PC-3 (cell line): ENCODE measurements at regions not wholly inside any gene's neighbourhood (a gene's known extent, or its start where the extent isn't known, plus 50 kb on each side); places are given as distances from the start of the nearest gene placed in this dataset.
"Not testable (repeated sequence)": the region's sequence is repeated elsewhere in the genome, so short reads cannot be mapped to it uniquely, and the experiment has no call there.

Experiments
- ATAC-seq: fragments of 200-7000 bp; cut with Tn5 transposase; 2 replicates; pipeline ENCODE4 v1.9.1; 2020; ENCODE audit warnings: mild to moderate bottlenecking, moderate library complexity
- BruUV-seq: library from RNA; stranded (reverse); fragments of 400-500 nt; replicated peaks from 2 replicates; lab custom pipeline; 2021; lab: Mats Ljungman, UMichigan
- CTCF ChIA-PET: fragments of 300-600 bp; sonication (Branson Sonifier 250); formaldehyde crosslinking; loops from one replicate; lab custom pipeline; 2022; ENCODE audit warnings: antibody characterized with exemption; lab: Charles Lee
- POLR2A ChIA-PET: fragments of 300-600 bp; sonication (Branson Sonifier 250); formaldehyde crosslinking; loops from one replicate; lab custom pipeline; 2022; ENCODE audit warnings: antibody characterized with exemption; ENCODE audit not compliant: unreplicated experiment; lab: Charles Lee
- DNase-seq: peaks from one replicate; pipeline ENCODE4 v3.0.0-alpha.2; 2015
- H2AFZ ChIP-seq: fragments of 300-600 bp; sonication (generic); 2 replicates; pipeline ENCODE4 v1.6.0; 2016; ENCODE audit warnings: antibody characterized with exemption, low read length
- H3F3A ChIP-seq: fragments of 300-600 bp; sonication (generic); one replicate; pipeline ENCODE4 v1.6.0; 2017; ENCODE audit warnings: antibody characterized with exemption, low read length, control low read depth, mild to moderate bottlenecking; ENCODE audit not compliant: unreplicated experiment
- H3K27ac ChIP-seq: fragments of 300-600 bp; sonication (generic); 2 replicates; pipeline ENCODE4 v1.5.1; 2016; ENCODE audit warnings: mild to moderate bottlenecking, low read length
- H3K27me3 ChIP-seq: fragments of 300-600 bp; sonication (generic); 2 replicates; pipeline ENCODE4 v1.6.1; 2016; ENCODE audit warnings: low read length, mixed read lengths
- H3K36me3 ChIP-seq: fragments of 300-600 bp; sonication (generic); 2 replicates; pipeline ENCODE4 v1.6.1; 2016; ENCODE audit warnings: low read depth, mixed run types, low read length, mixed read lengths
- H3K4me1 ChIP-seq: fragments of 300-600 bp; sonication (generic); 2 replicates; pipeline ENCODE4 v1.5.1; 2016; ENCODE audit warnings: low read length; ENCODE audit not compliant: insufficient read depth
- H3K4me2 ChIP-seq: fragments of 300-600 bp; sonication (generic); 2 replicates; pipeline ENCODE4 v1.6.0; 2016; ENCODE audit warnings: low read length
- H3K4me3 ChIP-seq: fragments of 300-600 bp; sonication (generic); 2 replicates; pipeline ENCODE4 v1.5.1; 2016; ENCODE audit warnings: mild to moderate bottlenecking, low read length, mixed read lengths
- H3K79me2 ChIP-seq: fragments of 300-600 bp; sonication (generic); 2 replicates; pipeline ENCODE4 v1.6.1; 2017; ENCODE audit warnings: low read length, mixed read lengths
- H3K9ac ChIP-seq: fragments of 300-600 bp; sonication (generic); 2 replicates; pipeline ENCODE4 v1.6.0; 2016; ENCODE audit warnings: mild to moderate bottlenecking, low read length
- H3K9me2 ChIP-seq: fragments of 300-600 bp; sonication (generic); replicated peaks from 2 replicates; pipeline ENCODE4 v1.6.1; 2016; ENCODE audit warnings: mixed run types, low read length, mixed read lengths
- H3K9me3 ChIP-seq: fragments of 300-600 bp; sonication (generic); 2 replicates; pipeline ENCODE4 v1.6.1; 2016; ENCODE audit warnings: low read length, mixed read lengths
- H4K20me1 ChIP-seq: fragments of 300-600 bp; sonication (generic); 2 replicates; pipeline ENCODE4 v1.6.1; 2016; ENCODE audit warnings: low read length, mixed read lengths
- intact Hi-C: fragments of 100-400 bp; cut with micrococcal nuclease; formaldehyde crosslinking; loops from 2 replicates; pipeline ENCODE4 v1.9.0; 2023

DNA sequence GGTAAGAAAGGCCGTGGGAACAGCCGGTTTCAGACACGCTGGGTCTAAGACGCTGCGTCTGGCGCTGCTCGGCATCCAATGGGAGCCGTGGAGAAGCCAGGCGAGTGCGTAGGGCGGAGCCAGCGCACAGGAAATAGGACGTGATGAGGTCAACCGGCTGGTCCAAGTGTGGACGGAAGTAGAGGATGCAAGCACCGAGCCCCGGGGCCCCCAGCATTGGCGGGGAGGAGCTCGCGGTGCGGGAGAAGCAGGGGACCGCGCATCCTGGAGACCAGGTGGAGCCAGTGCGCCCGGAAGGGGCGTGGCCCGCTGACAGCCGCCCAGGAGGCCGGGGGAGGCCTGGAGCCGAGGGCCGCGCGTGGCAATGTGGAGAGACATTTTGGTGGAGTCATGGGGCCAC lies 3976.1 kb upstream of the TPTE start:
- POLR2A ChIA-PET, H3K36me3 ChIP-seq, ATAC-seq, H3K4me1 ChIP-seq, intact Hi-C loops, DNase-seq, BruUV-seq, H3K4me2 ChIP-seq, H3K27ac ChIP-seq, H3K79me2 ChIP-seq, H4K20me1 ChIP-seq, H3K9me3 ChIP-seq, H3F3A ChIP-seq, H3K27me3 ChIP-seq, CTCF ChIA-PET, H2AFZ ChIP-seq, H3K9ac ChIP-seq, H3K4me3 ChIP-seq, H3K9me2 ChIP-seq: not testable (repeated sequence)

DNA sequence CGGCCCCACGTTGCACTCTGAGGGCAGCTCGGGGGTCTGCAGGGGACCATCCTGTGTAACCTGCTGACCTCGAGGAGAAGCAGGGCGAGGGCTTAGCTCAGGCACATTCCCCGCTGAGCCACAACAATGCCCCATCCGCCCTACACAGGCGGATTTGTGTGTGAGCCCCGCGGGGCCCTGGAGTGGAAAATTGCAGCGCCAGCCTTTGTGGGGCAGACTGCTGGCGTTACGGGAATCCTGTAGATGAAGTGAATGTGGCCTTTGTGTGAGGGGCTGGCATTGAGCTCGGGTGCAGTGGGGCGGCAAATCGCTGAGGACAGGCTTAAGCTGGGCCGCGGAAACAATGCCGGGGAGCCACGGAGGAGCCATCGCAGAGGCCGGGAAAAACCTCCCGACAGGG lies 3970.3 kb upstream of the TPTE start:
- H3K4me1 ChIP-seq, POLR2A ChIA-PET, H3K4me3 ChIP-seq, H2AFZ ChIP-seq, H3K9me3 ChIP-seq, H3F3A ChIP-seq, H3K79me2 ChIP-seq, H4K20me1 ChIP-seq, H3K9me2 ChIP-seq, H3K36me3 ChIP-seq, DNase-seq, ATAC-seq, H3K4me2 ChIP-seq, H3K27ac ChIP-seq, intact Hi-C loops, H3K27me3 ChIP-seq, H3K9ac ChIP-seq, CTCF ChIA-PET, BruUV-seq: not testable (repeated sequence)

- H3F3A ChIP-seq, H3K79me2 ChIP-seq, H3K9me2 ChIP-seq, H3K4me1 ChIP-seq, H3K4me2 ChIP-seq, H3K9me3 ChIP-seq, BruUV-seq, DNase-seq, H3K27me3 ChIP-seq, H4K20me1 ChIP-seq, H3K9ac ChIP-seq, H2AFZ ChIP-seq, intact Hi-C loops, H3K4me3 ChIP-seq, H3K36me3 ChIP-seq, H3K27ac ChIP-seq, POLR2A ChIA-PET, CTCF ChIA-PET: not testable (repeated sequence)
- ATAC-seq, result peak; percentile 68
These were observed 3967.6 kb upstream of the TPTE start for GRCh38 chr21:6553505-6554376.

DNA sequence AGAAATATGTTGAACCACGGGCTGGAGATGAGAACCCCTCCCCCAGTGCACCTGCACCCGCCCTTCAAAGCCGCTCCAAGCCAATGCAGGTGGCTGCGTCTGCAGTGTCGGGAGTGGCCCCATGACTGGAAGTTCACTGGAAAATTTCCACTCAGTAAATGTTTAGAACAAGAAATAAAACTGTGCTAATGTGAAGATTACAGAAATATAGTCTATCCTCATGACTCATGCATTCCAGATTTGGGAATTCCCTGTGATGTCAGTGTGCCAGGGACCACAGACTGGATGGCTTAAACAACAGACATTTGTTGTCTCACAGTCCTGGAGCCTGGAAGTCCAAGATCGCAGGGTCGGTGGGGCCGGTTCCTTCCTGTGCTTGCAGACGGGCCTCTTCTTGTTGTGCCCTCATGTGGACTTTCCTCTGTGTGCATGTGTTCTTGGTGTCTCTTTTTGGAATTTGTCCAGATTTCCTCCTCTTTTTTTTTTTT lies 3967.0 kb upstream of the TPTE start:
- H3K4me1 ChIP-seq, H3K79me2 ChIP-seq, H3K36me3 ChIP-seq, H3K4me3 ChIP-seq, H3F3A ChIP-seq, H3K4me2 ChIP-seq, DNase-seq, BruUV-seq, intact Hi-C loops, H3K27ac ChIP-seq, H3K9ac ChIP-seq, H3K9me3 ChIP-seq, H2AFZ ChIP-seq, H3K9me2 ChIP-seq, H4K20me1 ChIP-seq, CTCF ChIA-PET, H3K27me3 ChIP-seq, POLR2A ChIA-PET: not testable (repeated sequence)
- peak; percentile 83 for ATAC-seq

DNA sequence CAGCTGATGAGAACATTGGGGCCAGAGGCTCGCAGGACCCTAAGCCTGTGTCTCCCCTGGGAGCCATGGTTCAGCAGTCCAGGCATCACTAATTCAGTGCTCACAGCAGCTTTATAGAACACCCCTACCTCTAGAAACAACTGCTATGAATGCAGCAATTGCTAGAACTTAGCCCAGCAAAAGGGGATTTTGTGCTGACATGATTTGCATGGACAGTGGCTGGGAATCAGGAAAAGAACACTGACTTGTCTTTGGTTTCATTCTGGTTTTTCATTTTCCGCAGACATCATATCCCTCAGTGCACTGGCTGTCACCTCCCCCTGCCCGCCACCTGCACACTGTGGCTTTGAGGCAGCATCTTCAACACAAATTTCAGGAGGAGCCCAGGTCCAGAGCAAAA lies 3964.9 kb upstream of the TPTE start:
- H4K20me1 ChIP-seq, ATAC-seq, H3K27me3 ChIP-seq, H3K9me2 ChIP-seq, H3F3A ChIP-seq, H3K4me3 ChIP-seq, POLR2A ChIA-PET, BruUV-seq, H2AFZ ChIP-seq, intact Hi-C loops, H3K4me2 ChIP-seq, H3K9ac ChIP-seq, H3K36me3 ChIP-seq, CTCF ChIA-PET, H3K4me1 ChIP-seq, H3K27ac ChIP-seq, H3K9me3 ChIP-seq, H3K79me2 ChIP-seq, DNase-seq: not testable (repeated sequence)

- H3K27me3 ChIP-seq, H3K36me3 ChIP-seq, H4K20me1 ChIP-seq, H3K4me2 ChIP-seq, ATAC-seq, H2AFZ ChIP-seq, H3K4me3 ChIP-seq, H3F3A ChIP-seq, H3K9ac ChIP-seq, H3K9me2 ChIP-seq, H3K4me1 ChIP-seq, H3K79me2 ChIP-seq, H3K9me3 ChIP-seq, BruUV-seq, intact Hi-C loops, H3K27ac ChIP-seq, POLR2A ChIA-PET, DNase-seq, CTCF ChIA-PET: not testable (repeated sequence)
These were observed 3964.0 kb upstream of the TPTE start for GRCh38 chr21:6557415-6557814.
